GM12891 (cell line): ENCODE measurements at regions not wholly inside any gene's neighbourhood (a gene's known extent, or its start where the extent isn't known, plus 50 kb on each side); places are given as distances from the start of the nearest gene placed in this dataset.

Experiments
- POLR2A ChIP-seq: IDR thresholded peaks from 2 replicates; pipeline ENCODE4 v1.6.1; 2011; ENCODE audit warnings: low read depth, low read length, control low read depth
- POLR2AphosphoS5 ChIP-seq: IDR thresholded peaks from 2 replicates; pipeline ENCODE4 v1.6.1; 2011; ENCODE audit warnings: low read depth, low read length, control low read depth
- TAF1 ChIP-seq: IDR thresholded peaks from 2 replicates; pipeline ENCODE4 v1.6.1; 2011; ENCODE audit warnings: low read depth, low read length, control low read depth

- no peak for TF ChIP-seq POLR2AphosphoS5
- TF ChIP-seq TAF1 = no peak
- no peak for TF ChIP-seq POLR2A
Observed at GRCh38 chr18:46341986-46342525, 237.9 kb downstream of the HAUS1 start.
